Glutamatergic neuron (in vitro differentiated cells): ENCODE measurements at regions not wholly inside any gene's neighbourhood (a gene's known extent, or its start where the extent isn't known, plus 50 kb on each side); places are given as distances from the start of the nearest gene placed in this dataset.
A peak's percentile ranks its signal among the peaks of the same experiment; 100 is the strongest.

Experiments
- DNase-seq: peaks from one replicate; pipeline ENCODE4 v3.0.0; 2022
- H3K27ac Mint-ChIP-seq: one replicate; pipeline ENCODE4 v1.8.0; 2020; ENCODE audit warnings: mild to moderate bottlenecking, mixed read lengths, inconsistent platforms; ENCODE audit not compliant: unreplicated experiment
- H3K27me3 Mint-ChIP-seq: one replicate; pipeline ENCODE4 v1.8.0; 2020; ENCODE audit warnings: mild to moderate bottlenecking, moderate library complexity, mixed read lengths, inconsistent platforms; ENCODE audit not compliant: unreplicated experiment
- H3K36me3 Mint-ChIP-seq: one replicate; pipeline ENCODE4 v1.8.0; 2020; ENCODE audit warnings: mild to moderate bottlenecking, mixed read lengths, inconsistent platforms; ENCODE audit not compliant: unreplicated experiment
- H3K4me1 Mint-ChIP-seq: one replicate; pipeline ENCODE4 v1.8.0; 2020; ENCODE audit warnings: mild to moderate bottlenecking, low read depth, mixed read lengths, inconsistent platforms; ENCODE audit not compliant: unreplicated experiment
- H3K4me3 Mint-ChIP-seq: one replicate; pipeline ENCODE4 v1.8.0; 2020; ENCODE audit warnings: mild to moderate bottlenecking, mixed read lengths, inconsistent platforms; ENCODE audit not compliant: unreplicated experiment
- H3K9me3 Mint-ChIP-seq: one replicate; pipeline ENCODE4 v1.8.0; 2020; ENCODE audit warnings: mild to moderate bottlenecking, moderate library complexity, mixed read lengths, inconsistent platforms; ENCODE audit not compliant: unreplicated experiment
- TF ChIP-seq, protein P1 (sequence below): fragments of 200-600 bp; sonication (generic); IDR thresholded peaks from one replicate; pipeline ENCODE4 v1.5.0; 2021; ENCODE audit not compliant: partially characterized antibody, unreplicated experiment

DNA sequence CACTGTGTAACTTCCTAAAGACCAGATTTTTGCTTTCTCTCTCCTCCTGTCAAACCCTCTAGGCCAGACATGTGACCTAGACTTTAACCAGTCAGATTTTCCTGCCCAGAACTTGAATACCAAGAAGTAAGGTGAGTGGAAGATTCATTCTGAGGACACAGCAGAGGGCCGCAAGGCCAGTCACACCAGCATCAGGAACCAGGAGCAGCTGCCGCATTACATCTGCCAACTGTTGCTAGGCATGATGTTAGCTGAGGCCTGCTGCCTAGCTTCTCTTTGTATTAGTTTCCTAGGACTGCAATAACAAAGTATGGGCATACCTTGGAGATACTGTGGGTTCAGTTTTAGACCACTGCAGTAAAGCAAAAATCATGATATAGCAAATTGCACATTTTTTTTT, 101.9 kb upstream of the BMP4 start:
- DNase-seq, result no peak
- H3K9me3 Mint-ChIP-seq, result no peaks in the 10 kb centered on the region
- no peak overlapping the region for H3K4me3 Mint-ChIP-seq
- no peaks in the 10 kb centered on the region for H3K36me3 Mint-ChIP-seq
- peak overlapping the region; percentile 7 for H3K27ac Mint-ChIP-seq
- H3K27me3 Mint-ChIP-seq, result peaks cover 2% of the 10 kb centered on the region
- H3K4me1 Mint-ChIP-seq, result no peaks in the 10 kb centered on the region
- TF ChIP-seq, protein P1, sequence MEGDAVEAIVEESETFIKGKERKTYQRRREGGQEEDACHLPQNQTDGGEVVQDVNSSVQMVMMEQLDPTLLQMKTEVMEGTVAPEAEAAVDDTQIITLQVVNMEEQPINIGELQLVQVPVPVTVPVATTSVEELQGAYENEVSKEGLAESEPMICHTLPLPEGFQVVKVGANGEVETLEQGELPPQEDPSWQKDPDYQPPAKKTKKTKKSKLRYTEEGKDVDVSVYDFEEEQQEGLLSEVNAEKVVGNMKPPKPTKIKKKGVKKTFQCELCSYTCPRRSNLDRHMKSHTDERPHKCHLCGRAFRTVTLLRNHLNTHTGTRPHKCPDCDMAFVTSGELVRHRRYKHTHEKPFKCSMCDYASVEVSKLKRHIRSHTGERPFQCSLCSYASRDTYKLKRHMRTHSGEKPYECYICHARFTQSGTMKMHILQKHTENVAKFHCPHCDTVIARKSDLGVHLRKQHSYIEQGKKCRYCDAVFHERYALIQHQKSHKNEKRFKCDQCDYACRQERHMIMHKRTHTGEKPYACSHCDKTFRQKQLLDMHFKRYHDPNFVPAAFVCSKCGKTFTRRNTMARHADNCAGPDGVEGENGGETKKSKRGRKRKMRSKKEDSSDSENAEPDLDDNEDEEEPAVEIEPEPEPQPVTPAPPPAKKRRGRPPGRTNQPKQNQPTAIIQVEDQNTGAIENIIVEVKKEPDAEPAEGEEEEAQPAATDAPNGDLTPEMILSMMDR, result no peak

DNA sequence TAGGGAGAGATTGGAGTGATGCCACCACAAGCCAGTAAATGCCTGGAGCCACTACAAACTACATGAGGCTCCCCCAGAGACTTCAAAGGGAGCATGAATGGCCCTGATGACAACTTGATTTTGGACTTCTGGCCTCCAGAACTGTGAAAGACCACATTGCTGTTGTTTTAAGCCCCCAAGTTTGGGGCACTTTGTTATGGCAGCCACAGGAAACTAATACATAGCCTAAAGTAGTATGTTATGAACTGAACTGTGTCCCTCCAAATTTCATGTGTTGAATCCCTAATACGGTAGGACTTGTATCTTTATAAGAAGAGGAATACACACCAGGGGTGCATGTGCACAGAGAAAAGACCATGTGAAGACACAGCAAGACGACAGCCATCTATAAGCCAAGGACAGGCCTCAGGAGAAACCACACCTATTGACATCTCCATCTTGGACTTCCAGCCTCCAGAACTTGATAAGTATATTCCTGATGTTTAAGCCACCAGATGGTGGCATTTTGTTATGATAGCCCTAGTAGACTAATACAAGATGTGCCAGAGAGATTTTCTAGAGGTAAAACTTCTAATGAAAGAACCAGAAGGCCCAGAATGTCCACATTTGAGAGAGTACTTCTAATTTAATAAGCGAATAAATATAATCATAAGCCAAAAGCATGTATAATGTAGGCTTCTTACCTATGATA, 127.1 kb upstream of the BMP4 start:
- H3K27ac Mint-ChIP-seq, result no peak overlapping the region
- H3K4me1 Mint-ChIP-seq, result peaks cover 25% of the 10 kb centered on the region

DNA sequence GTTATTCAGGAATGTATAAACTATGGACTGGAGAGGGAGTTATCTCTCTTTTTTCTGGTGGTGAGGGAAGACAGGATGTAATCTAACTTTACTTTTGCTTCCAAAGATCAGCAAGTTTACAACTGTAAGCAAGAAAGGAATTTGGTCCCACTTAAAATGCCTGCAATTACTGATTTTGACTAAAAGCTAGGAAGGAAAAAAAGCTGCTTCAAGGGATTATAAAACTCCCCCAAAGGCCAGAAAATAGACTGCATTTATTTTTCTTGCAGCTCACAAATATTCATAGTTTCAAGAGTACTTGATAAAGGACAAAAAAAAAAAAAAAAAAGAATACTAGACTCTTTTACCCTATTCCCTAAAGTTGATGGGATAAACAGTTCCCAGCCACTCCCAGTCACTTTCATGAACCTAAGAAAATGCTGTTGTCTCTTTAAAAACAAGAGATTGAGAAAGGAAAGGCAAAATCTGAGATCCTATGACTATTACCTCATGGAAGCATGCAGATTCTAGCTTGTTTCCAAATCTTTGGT, 128.7 kb upstream of the BMP4 start:
- Mint-ChIP-seq H3K27ac (no peak overlapping the region), H3K4me1 (peaks cover 25% of the 10 kb centered on the region), H3K36me3 (no peaks in the 10 kb centered on the region), H3K27me3 (peaks cover 3% of the 10 kb centered on the region), H3K4me3 (no peak overlapping the region), H3K9me3 (peaks cover 5% of the 10 kb centered on the region)
- DNase-seq, result no peak
- TF ChIP-seq, protein P1, result no peak

More for the DNA sequence above, 127.1 kb upstream of the BMP4 start:
- Mint-ChIP-seq H3K4me3 (no peak overlapping the region), H3K27me3 (peaks cover 3% of the 10 kb centered on the region), H3K9me3 (peaks cover 3% of the 10 kb centered on the region), H3K36me3 (no peaks in the 10 kb centered on the region)
- TF ChIP-seq, protein P1, result no peak
- no peak for DNase-seq

DNA sequence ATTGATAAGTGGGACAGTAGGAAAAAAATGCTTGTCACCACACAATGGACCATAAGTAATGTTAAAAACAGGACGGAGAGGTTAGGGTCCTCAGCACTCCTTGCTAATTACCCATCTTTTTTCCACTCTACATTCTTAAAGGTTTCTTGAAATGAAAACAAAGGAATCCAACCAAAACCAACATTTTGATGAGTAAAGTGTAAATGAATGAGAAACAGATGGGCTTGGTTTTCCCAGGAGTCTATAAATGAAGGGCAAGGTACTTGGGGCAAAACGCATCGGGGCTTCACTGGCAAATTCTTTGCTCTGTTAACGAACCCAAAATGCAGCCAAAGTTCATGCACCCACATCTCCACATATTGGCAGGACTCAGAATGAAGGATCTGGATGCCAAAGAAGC, 129.2 kb upstream of the BMP4 start:
- H3K4me3 Mint-ChIP-seq, result no peak overlapping the region

DNA sequence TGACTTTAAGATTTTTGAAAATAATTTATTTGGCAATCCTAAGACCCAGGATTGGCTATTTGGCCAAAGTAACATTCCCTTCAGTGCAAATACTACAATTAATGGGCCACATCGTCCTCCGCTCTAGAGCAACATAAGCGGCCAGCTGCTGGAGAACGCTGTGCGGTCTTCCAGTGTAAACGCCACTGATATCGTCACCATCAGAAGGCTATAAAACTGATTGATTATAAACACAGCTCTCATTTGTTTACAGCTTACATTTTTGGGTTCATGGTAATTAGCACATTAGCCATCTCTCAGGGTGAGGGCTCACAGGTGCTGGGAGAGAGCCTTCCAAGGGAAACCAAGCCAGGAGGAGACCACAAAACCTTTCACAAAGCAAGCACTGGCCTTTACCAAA, 130.1 kb upstream of the BMP4 start:
- Mint-ChIP-seq H3K27ac (peak overlapping the region; percentile 74), H3K4me3 (no peak overlapping the region), H3K4me1 (peaks cover 25% of the 10 kb centered on the region), H3K36me3 (no peaks in the 10 kb centered on the region), H3K9me3 (peaks cover 5% of the 10 kb centered on the region), H3K27me3 (peaks cover 3% of the 10 kb centered on the region)
- no peak for DNase-seq
- TF ChIP-seq, protein P1, result no peak

More for the DNA sequence above, 129.2 kb upstream of the BMP4 start:
- TF ChIP-seq, protein P1, result no peak
- DNase-seq, result no peak
- Mint-ChIP-seq H3K9me3 (peaks cover 5% of the 10 kb centered on the region), H3K27ac (no peak overlapping the region), H3K4me1 (peaks cover 25% of the 10 kb centered on the region), H3K27me3 (peaks cover 3% of the 10 kb centered on the region), H3K36me3 (no peaks in the 10 kb centered on the region)
